ENCODE measurements at regions not wholly inside any gene's neighbourhood (a gene's known extent, or its start where the extent isn't known, plus 50 kb on each side); places are given as distances from the start of the nearest gene placed in this dataset.
"Not testable (repeated sequence)": the region's sequence is repeated elsewhere in the genome, so short reads cannot be mapped to it uniquely, and the experiment has no call there.

- DNase-seq: no peak
These were observed 168.2 kb upstream of the NLGN4Y start for GRCh38 chrY:14356154-14356553.

GRCh38 chrY:14360748-14361500 is 163.4 kb upstream of the NLGN4Y start:
- DNase-seq: no peak

- no peak for DNase-seq
These were observed 150.7 kb upstream of the NLGN4Y start for GRCh38 chrY:14373608-14374007.

GRCh38 chrY:14378217-14378616 is 146.1 kb upstream of the NLGN4Y start:
- DNase-seq: no peak

DNA sequence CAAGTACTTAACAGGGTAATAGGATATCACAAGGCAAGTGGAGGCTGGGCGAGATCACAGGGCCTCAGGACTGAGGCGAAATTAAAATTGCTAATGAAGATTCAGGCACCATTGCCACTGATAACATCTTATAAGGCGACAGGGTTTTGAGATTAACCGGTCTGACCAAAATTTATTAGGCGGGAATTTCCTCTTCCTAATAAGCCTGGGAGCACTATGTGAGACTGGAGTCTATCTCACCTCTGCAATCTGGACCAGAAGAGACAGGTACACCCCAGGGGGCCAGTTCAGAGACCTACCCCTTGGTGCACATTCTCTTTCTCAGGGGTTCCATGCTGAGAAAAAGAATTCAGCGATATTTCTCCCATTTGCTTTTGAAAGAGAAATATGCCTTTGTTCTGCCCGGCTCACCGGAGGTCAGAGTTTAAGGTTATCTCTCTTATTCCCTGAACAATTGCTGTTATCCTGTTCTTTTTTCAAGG is 113.7 kb upstream of the NLGN4Y start:
- DNase-seq: not testable (repeated sequence)

DNA sequence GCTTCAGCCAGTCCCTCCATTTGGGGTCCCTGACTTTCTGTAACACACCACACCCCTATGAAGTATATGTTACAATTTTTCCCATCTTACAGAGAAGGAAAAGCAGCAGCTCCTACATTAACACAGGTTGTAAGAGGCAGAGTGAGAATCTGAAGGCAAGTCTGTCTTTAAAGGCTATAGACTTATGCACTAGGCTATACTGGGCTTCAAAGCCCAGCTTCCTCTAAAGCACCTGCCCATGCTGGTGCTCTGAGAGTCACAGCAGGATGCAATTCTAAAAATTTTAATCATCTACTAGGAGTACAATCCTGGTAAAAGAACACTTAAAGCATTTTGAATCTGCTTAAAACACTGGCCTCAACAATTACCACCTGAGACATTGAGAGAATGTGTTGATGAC is 113.0 kb upstream of the NLGN4Y start:
- no peak for DNase-seq

DNA sequence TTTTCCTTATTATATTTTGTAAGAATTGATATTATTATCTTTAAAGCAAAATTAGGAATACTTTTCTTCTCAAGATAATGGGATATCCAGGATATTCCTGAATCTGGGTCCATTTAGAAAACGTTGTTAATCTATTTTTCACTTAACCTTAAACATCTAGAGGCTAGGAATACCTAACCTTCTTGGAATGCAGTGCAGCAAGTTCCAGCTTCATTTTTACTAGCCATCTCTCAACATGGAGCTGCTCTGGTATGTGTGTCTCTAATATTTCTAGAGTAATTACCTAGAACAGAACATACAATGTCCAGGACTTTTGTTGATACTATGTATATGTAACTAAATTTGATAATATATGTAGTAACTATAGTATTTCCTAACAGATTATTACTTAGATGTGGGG is 87.8 kb upstream of the NLGN4Y start:
- DNase-seq: no peak

DNA sequence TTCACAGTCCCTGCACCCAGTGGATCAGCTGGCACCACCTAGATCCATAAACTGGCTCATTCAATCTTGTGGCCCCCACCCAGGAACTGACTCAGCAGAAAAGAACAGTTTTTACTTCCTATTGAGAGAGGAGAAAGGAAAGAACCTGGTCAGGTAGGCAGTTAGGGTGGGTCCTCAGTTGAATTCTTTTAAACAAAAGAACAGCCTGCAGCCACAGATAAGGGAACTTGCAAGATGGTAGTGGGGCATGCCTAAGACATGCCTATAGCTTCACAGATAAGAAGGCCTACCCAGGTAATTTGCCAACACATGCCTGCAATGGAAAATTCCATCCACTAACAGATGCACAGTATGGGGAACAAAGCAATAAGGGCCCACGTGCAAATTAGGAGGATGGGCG is 86.7 kb upstream of the NLGN4Y start:
- DNase-seq: no peak

GRCh38 chrY:14438395-14438794 is 85.9 kb upstream of the NLGN4Y start:
- DNase-seq: no peak

DNA sequence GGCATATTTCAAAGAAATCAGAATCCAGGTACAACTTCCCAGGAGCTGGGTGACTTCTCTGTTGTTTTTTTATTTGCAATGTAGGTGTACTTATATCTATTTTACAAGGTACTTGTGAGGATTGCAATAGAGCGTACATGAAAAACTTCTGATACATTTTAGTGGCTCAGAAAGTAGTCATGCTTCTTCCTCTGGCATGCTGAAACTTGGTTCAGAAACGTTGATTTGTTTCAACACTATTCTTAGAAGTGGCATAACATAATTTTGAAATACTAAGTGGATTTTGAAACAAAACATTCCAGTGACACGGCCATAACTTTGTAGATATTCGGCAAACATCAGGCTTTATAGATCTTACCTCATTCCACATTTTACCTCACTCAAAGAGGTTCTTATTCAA is 79.8 kb upstream of the NLGN4Y start:
- DNase-seq: no peak

- no peak for DNase-seq
These were observed 56.1 kb upstream of the NLGN4Y start for GRCh38 chrY:14468151-14468683.

GRCh38 chrY:14472421-14472820 is 51.9 kb upstream of the NLGN4Y start:
- no peak for DNase-seq

DNA sequence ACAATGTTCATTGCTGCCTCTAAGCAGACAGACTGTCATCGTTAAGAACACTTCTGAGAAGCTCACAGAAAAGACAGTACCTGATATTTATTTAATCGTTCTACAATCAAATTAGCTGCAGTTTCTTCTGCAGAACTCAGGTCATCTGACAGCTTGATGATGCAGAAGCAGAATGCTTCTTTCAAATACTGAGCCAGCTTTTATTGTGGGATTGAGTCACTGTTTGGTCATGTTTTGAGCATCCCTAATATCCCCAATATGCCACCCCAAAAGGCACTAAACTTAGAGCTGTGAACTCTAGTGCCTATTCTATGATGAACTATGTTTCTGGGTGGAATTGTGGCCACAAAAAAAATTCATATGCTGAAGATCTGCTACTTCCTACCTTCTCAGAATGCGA is 51.0 kb upstream of the NLGN4Y start:
- no peak for DNase-seq

Data from right hindlimb (tissue), 1 donor.